T47D (cell line): ENCODE measurements at regions not wholly inside any gene's neighbourhood (a gene's known extent, or its start where the extent isn't known, plus 50 kb on each side); places are given as distances from the start of the nearest gene placed in this dataset.
"Not testable (repeated sequence)": the region's sequence is repeated elsewhere in the genome, so short reads cannot be mapped to it uniquely, and the experiment has no call there.

Experiments used
- DNase-seq, 2 experiments: peaks; one replicate each; pipeline versions ENCODE4 v3.0.0 to v3.0.0-alpha.2; 2011 to 2012; ENCODE audit warnings: low read depth in 1 of 2, low spot score in 1 of 2
- JUND ChIP-seq: IDR thresholded peaks from 2 replicates; pipeline ENCODE4 v1.6.1; 2012; ENCODE audit warnings: low read depth
- in situ Hi-C: cut with HindIII; loops from 2 replicates; pipeline ENCODE4 v1.10.0; 2016; ENCODE audit warnings: low sequenced_read_pairs, low pct_unique_long_range_greater_than_20kb

DNA sequence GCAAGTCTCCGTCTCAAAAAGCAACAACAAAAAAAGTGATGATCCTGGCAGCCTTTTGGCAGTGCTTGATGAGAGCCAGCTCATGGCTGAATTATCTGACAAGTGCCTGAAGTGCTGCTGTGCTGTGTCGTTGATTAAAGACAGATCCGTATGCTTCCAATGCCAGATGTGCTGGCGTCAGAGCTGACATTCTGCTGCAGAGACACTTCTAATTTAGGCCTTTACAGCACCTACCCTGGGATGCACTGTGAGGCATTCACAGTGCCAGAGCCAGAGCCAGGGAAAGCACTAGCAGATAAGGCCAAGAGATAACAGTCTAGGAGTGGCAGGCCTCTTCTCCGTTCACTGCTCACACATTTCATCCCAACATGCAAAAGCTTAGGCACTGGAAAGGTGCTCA, 995.5 kb downstream of the RAB28 start:
- in situ Hi-C loops, result no loop called here
- TF ChIP-seq JUND, result no peak
- DNase-seq, result no peak

DNA sequence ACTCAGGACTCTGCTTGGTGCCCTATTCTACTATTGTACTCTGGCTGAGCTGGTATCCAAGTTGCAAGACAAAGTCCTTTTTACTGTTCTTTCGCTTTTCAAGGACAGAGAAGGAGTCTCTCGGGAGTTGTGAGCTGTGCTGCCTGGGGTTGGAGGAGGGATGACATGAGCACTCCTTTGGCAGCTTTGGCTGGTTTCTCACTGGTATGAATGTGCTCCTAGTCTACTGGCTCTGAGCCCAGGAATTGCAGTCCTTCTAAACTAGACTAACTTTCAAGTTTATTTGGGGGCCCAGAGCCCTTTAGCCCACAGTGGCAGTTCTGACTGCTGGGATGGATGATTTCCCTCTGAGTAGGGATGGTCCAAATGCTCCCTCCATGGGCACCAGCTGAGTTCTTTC, 997.1 kb downstream of the RAB28 start:
- in situ Hi-C loops, result no loop called here
- no peak for DNase-seq
- TF ChIP-seq JUND, result no peak

DNA sequence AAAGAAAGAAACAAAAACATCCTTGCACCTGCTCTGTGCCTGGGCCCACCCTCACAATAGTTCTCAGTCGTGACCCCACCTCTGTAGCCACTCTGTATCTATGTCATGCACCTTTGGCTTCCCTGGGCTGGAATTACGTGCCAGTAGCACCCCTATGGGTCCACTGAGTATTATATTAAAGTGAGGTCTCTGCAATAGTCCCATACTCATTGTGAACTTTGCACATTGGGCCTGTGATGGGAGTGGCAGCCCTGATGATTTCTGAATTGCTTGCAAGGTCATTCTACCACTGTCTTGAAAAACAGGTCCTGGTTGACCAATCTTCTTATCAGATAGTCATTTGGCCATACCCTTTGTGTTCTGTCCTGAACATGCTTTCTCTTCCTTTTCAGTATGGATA, 1012.1 kb downstream of the RAB28 start:
- DNase-seq, result no peak
- TF ChIP-seq JUND, result no peak
- in situ Hi-C loops, result no loop called here

DNA sequence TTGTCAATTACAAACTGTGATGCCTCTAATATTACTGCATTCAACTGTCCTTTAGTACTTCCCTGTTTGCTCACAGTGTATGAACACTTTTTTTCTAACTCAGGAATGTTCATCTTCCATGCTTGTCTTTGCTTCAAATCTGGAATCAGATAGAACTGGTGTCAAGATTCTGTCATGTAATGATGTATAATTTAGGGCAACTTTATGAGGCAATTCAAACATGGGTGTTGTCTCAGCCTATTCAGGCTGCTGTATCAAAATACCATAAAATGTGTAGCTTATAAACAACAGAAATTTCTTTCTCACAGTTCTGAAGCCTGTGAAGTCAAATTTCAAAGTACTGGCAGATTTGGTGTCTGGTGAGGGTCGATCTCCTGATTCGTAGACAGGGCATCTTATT, 1012.9 kb downstream of the RAB28 start:
- in situ Hi-C loops, result no loop called here
- TF ChIP-seq JUND, result no peak
- no peak for DNase-seq

DNA sequence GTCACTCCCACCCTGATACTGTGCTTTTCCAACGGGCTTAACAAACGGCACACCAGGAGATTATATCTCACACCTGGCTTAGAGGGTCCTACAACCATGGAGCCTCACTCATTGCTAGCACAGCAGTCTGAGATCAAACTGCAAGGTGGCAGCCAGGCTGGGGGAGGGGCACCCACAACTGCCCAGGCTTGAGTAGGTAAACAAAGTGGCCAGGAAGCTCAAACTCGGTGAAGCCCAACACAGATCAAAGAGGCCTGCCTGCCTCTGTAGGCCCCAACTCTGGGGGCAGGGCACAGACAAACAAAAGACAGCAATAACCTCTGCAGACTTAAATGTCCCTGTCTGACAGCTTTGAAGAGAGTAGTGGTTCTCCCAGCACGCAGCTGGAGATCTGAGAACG, 1022.6 kb downstream of the RAB28 start:
- DNase-seq, in situ Hi-C loops: not testable (repeated sequence)

DNA sequence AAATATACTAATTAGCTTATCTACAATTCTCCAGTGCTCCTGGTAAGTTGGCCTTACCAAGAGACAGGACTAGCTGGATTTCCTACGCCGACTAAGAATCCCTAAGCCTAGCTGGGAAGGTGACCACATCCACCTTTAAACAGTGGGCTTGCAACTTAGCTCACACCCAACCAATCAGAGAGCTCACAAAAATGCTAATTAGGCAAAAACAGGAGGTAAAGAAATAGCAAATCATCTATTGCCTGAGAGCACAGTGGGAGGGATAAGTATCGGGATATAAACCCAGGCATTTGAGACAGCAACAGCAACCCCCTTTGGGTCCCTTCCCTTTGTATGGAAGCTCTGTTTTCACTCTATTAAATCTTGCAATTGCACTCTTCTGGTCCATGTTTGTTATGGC, 1025.0 kb downstream of the RAB28 start:
- in situ Hi-C loops, result no loop called here
- DNase-seq, result no peak
- TF ChIP-seq JUND, result no peak

DNA sequence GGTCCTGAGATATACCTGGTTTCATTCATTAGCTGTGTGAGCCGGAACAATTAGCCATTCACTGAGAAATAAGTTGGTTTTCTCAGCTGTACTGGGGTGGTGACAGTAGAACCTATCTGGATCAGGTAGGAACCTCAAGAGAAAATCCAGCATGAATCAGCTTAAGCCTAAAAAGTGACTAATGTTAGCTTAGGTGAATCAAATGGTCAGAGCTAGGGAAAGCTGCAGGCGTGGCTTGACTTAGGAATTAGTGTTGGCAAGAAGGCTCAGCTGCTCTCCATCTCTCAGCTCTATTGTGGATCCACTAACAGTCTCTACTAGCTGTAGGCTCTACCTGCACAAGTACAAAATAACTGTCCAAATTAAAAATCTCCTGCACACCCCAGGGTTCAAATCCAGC, 1025.5 kb downstream of the RAB28 start:
- DNase-seq, result no peak
- no peak for TF ChIP-seq JUND
- in situ Hi-C loops, result no loop called here

DNA sequence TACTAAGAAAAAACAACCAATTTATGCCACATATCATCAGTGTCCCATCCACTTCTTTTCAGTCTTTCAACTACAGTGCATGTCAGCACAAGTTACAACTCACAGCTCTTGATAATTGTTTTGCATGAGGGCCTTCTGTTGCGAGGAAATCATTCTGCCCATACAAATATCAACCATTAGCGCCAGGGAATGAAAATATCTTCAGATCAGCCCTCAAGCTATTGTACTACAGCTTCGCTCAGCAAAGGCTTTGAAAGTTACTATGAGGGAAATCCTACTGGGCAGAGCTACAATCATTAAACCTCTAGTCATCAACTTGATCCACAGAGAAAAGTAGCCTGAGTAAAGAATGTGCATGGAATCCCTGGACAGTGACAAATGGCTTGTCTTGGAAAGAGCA, 1023.6 kb upstream of the HS3ST1 start:
- no peak for TF ChIP-seq JUND
- in situ Hi-C loops, result no loop called here
- DNase-seq, result no peak

DNA sequence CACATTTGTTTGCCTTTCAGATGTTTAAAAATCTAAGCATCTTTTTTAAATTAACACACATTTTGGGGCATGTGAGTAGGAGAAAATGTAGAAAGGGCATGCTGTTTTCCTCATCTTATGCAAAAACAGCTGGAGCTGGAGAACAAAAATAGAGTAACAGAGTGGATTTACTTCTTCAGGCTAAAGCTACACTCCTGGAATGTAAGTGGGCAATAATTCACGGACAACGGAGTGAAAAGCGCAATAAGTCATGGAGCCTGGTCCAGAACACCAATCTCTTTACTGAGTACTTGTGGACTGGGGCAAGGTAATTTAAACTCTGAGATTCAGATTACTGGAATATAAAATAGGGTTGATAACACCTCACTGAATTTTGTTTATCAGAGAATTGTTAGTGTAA, 1018.8 kb upstream of the HS3ST1 start:
- TF ChIP-seq JUND, result no peak
- DNase-seq, result no peak
- in situ Hi-C loops, result no loop called here

DNA sequence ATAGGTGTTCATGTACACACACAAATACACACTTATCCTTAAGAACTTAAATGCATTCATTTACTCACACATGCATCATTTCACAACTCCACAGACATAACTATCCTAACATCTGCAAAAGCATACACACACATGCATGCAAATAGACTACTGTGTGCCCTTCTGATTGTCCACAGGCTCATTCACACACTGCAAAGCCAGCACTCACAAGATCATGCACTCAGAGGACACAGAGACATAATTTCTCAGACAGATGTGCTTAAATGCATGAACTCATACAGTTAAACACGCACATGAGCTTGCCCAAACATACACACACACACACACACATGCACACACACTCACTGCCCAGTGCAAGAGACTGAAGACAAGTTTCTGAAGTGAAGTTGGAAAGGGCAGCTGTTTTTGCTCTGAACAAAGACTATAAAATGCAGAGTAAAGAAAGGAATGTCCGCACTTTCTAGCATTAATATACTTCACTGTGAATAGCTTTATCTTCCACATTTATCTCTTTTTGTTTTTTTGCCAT, 1018.0 kb upstream of the HS3ST1 start:
- no peak for DNase-seq
- in situ Hi-C loops, result no loop called here
- no peak for TF ChIP-seq JUND

DNA sequence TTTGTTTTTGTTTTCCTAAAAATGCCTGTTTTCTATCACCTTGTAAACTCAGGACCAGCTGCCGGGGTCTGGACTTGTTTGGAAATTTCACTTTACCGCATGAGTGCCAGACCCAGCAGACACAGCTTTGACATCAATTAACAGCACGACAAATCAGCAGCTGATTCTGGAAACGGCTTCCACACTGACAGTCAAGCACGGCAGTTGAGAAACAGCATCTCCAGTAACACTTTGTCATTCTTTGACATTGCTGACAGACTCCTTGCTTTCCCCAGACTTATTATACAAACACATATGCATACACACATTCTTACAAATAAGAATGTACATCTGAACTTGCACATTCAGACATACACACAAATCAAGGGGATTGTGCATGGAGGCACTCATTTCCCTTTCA, 1017.6 kb upstream of the HS3ST1 start:
- in situ Hi-C loops, result no loop called here
- no peak for TF ChIP-seq JUND
- DNase-seq, result no peak

DNA sequence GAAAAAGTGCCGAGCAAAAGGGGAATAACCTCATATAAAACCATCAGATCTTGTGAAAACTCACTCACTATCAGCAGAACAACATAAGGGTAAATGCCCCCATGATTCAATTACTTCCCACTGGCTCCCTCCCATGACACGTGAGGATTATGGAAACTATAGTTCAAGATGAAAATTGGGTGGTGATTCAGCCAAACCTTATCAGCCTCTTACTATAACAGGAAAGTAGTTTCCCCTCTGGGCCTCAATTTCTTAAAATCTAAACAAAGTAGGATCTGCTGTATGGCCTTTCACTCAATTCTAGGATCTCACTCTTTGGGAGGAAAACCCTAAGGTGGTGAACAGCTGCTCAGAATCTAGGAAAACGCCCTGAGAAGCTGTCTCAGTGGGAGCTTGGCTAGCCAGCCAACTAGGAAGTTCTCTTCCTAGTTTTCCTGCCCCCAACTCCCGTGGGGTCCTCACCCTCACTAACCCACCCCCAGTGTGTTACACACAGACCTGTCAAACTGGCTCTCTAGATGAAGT, 1017.1 kb upstream of the HS3ST1 start:
- no peak for TF ChIP-seq JUND
- in situ Hi-C loops, result no loop called here
- no peak for DNase-seq

DNA sequence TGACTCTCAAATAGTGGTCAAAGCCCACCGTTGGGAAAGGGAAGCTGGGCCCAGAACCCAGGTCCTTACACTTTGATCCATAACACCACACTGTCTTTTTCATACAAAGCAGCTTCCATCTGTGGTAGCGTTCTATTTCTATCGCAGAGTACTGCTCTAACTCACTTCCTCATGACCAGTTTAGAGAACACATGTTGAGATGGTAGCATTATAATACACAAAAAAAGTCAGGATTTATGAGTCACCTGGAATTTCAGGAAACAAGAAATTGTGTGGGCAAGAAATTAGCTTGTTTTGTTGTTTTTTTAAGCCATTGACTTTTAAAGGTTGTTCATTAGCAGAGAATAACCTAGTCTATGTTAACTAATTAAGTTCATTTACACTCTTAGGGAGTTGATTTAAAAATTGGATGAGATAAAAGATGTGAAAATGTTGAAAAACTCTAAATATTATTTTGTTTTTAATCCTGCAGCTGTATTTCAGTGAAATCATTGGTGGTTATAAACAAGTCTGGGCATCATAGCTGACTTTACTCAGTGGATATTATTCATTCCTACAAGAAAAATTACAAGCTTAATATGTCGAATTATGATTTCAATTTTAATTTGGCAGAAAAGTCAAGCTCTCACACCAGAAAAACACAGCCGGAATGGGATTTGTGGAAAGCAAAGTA, 1011.1 kb upstream of the HS3ST1 start:
- TF ChIP-seq JUND, result no peak
- in situ Hi-C loops, result no loop called here
- DNase-seq, result no peak

DNA sequence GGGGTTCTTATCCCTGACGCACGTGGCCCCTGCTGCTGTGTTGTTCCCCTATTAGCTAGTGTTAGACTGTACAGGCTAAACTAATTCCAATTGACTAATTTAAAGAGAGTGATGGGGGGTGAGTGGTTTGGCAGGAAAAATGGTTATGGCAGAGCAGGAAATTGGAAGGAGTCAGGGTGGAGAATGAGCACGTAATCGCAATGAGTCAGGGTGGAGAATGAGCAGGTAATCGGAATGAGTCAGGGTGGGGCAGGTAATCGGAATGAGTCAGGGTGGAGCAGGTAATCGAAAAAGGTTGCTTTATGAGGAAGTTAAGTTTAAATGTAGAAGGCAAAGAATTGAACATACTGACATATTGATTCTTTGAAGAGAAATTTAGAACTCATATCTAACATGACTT, 1002.6 kb upstream of the HS3ST1 start:
- DNase-seq, in situ Hi-C loops: not testable (repeated sequence)
